RWPE2 (cell line): ENCODE measurements at regions not wholly inside any gene's neighbourhood (a gene's known extent, or its start where the extent isn't known, plus 50 kb on each side); places are given as distances from the start of the nearest gene placed in this dataset.

Experiments used
- ATAC-seq: fragments of 200-7000 bp; cut with Tn5 transposase; 3 replicates; pipeline ENCODE4 v1.9.1; 2021; ENCODE audit warnings: low read depth
- DNase-seq: peaks from one replicate; pipeline ENCODE4 v3.0.0-alpha.2; 2020; ENCODE audit warnings: low spot score
- H3K27ac ChIP-seq: fragments of 450-650 bp; 2 replicates; pipeline ENCODE4 v1.5.1; 2017; ENCODE audit warnings: mild to moderate bottlenecking; ENCODE audit not compliant: poor library complexity, severe bottlenecking
- H3K27me3 ChIP-seq: fragments of 250-450 bp; sonication (Bioruptor Pico); 2 replicates; pipeline ENCODE4 v1.5.1; 2021; ENCODE audit warnings: mild to moderate bottlenecking, moderate library complexity; ENCODE audit not compliant: insufficient read depth, poor library complexity, severe bottlenecking
- H3K36me3 ChIP-seq: fragments of 250-450 bp; sonication (Bioruptor Pico); 2 replicates; pipeline ENCODE4 v1.5.1; 2020; ENCODE audit warnings: low read depth, mild to moderate bottlenecking, moderate library complexity
- H3K4me1 ChIP-seq: fragments of 250-450 bp; sonication (Bioruptor Pico); 2 replicates; pipeline ENCODE4 v1.5.1; 2021; ENCODE audit warnings: mild to moderate bottlenecking, moderate library complexity; ENCODE audit not compliant: insufficient read depth, poor library complexity, severe bottlenecking
- H3K4me3 ChIP-seq: fragments of 250-450 bp; sonication (Bioruptor Pico); 2 replicates; pipeline ENCODE4 v1.5.1; 2021; ENCODE audit warnings: mild to moderate bottlenecking, moderate library complexity; ENCODE audit not compliant: severe bottlenecking
- H3K9me3 ChIP-seq: fragments of 250-450 bp; sonication (Bioruptor Pico); 2 replicates; pipeline ENCODE4 v1.5.1; 2021; ENCODE audit warnings: mild to moderate bottlenecking, moderate library complexity; ENCODE audit not compliant: severe bottlenecking
- TF ChIP-seq, protein P1 (sequence below): fragments of 450-650 bp; IDR thresholded peaks from one replicate; pipeline ENCODE4 v1.5.1; 2017; ENCODE audit warnings: mild to moderate bottlenecking, moderate library complexity; ENCODE audit not compliant: poor library complexity, severe bottlenecking

DNA sequence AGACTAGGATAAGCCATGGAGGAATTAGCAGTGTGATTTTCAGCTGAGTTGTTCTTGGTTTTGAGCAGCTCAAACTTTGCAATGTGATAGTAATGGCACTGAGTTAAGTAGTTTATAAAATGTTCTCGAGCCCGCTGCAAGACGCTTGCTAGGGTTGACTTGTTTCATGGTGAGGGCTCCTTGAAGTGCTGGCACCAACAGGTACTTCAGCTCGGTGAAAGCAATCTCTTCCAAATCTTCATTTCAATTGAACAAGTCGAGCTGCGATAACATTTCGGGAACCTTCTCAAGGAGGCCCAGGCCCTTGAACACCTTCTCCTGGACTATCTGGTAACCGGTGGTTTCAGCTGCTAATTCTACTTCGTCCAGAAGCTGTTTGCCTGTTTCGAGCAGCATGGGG is 50.8 kb upstream of the DYNC1LI1 start:
- Histone ChIP-seq H3K36me3 (no peaks in the 10 kb centered on the region), H3K9me3 (peaks cover 11% of the 10 kb centered on the region)
- TF ChIP-seq, protein P1, sequence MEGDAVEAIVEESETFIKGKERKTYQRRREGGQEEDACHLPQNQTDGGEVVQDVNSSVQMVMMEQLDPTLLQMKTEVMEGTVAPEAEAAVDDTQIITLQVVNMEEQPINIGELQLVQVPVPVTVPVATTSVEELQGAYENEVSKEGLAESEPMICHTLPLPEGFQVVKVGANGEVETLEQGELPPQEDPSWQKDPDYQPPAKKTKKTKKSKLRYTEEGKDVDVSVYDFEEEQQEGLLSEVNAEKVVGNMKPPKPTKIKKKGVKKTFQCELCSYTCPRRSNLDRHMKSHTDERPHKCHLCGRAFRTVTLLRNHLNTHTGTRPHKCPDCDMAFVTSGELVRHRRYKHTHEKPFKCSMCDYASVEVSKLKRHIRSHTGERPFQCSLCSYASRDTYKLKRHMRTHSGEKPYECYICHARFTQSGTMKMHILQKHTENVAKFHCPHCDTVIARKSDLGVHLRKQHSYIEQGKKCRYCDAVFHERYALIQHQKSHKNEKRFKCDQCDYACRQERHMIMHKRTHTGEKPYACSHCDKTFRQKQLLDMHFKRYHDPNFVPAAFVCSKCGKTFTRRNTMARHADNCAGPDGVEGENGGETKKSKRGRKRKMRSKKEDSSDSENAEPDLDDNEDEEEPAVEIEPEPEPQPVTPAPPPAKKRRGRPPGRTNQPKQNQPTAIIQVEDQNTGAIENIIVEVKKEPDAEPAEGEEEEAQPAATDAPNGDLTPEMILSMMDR: no peak

DNA sequence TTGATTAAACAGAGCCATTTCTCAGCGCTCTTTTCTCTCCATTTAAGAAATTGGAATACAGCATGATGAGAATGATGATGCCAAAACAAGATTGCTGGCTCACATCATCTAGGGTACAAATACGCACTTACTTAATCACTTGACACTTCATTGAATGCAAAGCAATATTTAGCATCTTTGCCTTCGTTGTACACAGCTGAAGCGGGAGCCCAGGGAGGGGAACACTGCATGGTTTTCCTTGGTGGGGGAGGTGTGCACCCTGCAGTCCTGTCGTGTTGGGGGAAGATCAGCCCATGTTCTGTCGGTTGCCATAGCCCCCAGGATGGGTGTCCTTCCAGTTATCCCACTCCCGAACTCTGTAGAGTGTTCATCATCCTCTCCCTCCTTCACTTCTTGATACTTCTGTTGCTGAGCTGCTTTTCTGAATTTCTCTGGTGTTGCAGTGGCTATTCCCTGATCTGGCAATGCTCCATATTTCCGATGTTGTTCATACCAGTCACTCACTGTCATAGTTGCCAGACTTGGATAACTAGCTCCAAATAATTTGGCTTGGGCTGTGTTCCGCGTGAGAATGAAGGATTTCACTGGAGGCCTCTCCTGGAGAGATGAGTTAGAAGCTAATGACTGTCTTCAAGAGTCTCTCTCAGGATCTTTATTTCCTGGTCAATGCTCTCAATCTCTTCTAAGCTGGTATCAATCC is 50.1 kb upstream of the DYNC1LI1 start:
- H3K4me1 ChIP-seq: no peaks in the 10 kb centered on the region
- TF ChIP-seq, protein P1: no peak
- no peaks in the 10 kb centered on the region for H3K27me3 ChIP-seq
- no peak for ATAC-seq
- peaks cover 11% of the 10 kb centered on the region for H3K9me3 ChIP-seq
- no peak overlapping the region for H3K4me3 ChIP-seq
- no peaks in the 10 kb centered on the region for H3K36me3 ChIP-seq
- DNase-seq: no peak
- H3K27ac ChIP-seq: no peak overlapping the region

More for the DNA sequence above, 50.8 kb upstream of the DYNC1LI1 start:
- ATAC-seq (no peak), DNase-seq (no peak)
- H3K27me3 ChIP-seq: no peaks in the 10 kb centered on the region
- H3K4me1 ChIP-seq: no peaks in the 10 kb centered on the region
- H3K4me3 ChIP-seq: no peak overlapping the region
- H3K27ac ChIP-seq: no peak overlapping the region
